Dedifferentiated amniotic fluid mesenchymal stem cell (primary cell): ENCODE measurements at regions not wholly inside any gene's neighbourhood (a gene's known extent, or its start where the extent isn't known, plus 50 kb on each side); places are given as distances from the start of the nearest gene placed in this dataset.
A peak's percentile ranks its signal among the peaks of the same experiment; 100 is the strongest.
"Not testable (repeated sequence)": the region's sequence is repeated elsewhere in the genome, so short reads cannot be mapped to it uniquely, and the experiment has no call there.

Source experiments
- DNase-seq: peaks from one replicate; pipeline ENCODE4 v3.0.0-alpha.2; 2016; ENCODE audit errors: extremely low spot score

DNA sequence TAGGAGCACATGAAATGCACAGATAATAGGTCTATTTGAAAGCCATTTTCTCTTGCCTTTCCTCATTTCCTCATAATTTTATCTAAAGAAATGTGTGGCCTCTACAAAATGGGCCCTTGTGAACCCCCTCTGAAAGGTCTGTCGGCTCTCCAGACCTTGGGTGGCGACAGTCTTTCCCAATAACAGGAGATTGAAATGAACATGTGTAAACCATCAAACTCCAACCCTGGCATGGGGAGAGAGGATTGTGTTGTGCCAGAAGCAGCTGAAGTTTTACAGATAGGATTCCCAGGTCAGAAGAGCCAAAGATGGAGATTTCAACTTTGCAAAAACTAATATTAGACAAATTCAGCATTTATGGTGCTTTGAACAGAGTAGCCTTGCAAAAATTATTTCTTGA lies 277.1 kb upstream of the ECI2 start:
- DNase-seq = no peak

DNA sequence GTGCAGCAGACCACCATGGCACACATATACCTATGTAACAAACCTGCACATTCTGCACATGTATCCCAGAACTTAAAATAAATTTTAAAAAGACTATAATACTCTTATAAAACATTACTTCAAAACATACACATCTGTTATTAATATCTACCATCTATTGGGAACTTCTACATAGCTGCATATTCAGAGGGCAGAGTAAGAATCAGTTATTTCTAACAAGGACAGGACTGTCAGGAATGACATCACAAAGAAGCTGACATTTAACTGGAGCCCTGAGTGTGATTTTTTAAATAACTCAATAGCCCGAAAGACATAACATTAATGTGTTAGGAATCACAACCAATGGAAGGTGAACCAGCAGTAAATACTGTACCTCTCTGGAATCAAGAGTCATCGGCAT lies 276.7 kb upstream of the ECI2 start:
- no peak for DNase-seq

DNA sequence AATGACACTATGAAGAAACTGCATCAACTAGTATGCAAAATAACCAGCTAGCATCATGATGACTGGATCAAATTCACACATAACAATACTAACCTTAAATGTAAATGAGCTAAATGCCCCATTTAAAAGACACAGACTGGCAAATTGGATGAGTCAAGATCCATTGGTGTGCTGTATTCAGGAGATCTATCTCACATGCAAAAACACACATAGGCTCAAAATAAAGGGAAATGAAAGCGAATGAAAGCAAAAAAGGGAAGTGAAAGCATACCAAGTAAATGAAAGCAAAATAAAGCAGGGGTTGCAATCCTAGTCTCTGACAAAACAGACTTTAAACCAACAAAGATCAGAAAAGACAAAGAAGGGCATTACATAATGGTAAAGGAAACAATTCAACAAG lies 272.3 kb upstream of the ECI2 start:
- not testable (repeated sequence) for DNase-seq

DNA sequence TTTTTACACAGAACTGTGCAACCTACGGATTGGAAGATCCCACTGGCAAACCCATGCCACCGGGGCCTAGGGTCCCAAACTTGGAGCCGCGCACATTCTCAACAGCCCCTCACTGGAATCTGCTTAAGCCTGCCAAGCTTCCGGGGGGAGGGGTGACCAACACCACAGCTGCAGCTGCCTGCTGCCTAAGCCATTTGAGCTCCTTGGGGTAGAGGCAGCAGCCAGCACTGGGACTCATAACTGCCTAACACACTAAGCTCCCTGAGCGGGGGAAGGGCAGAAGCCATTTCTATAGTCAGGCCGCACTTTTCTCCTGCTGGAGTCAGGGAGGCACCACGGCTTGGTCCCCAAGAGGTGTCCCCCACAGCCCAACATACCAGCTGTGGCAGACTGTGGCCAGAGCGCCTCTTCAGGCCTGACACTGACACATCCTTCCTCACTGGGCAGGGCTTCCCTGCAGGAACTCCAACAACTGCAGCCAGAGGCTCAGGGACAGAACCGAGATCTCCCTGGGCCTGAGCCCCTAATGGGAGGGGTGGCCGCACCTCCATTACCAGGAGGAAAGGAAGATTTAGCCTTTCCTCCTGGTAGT lies 270.3 kb upstream of the ECI2 start:
- DNase-seq = no peak

DNA sequence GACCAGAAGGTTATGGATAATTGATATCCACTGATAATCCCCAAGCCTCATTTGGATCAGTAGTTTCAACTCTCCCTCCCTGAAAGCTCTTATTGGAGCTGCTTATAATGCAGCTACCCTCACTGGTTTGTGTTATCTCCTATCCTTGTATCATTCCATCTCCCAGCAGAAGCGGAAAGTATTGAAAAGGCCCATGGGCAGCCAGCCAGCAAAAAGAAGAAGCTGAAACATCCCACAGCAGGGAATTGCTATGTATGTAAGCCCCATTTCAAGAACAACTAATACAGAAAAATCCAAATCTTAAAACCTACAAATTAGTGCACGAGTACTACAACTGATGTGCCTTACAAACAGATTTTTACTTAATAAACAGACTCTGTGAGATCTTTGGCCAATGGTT lies 269.0 kb upstream of the ECI2 start:
- DNase-seq = no peak

DNA sequence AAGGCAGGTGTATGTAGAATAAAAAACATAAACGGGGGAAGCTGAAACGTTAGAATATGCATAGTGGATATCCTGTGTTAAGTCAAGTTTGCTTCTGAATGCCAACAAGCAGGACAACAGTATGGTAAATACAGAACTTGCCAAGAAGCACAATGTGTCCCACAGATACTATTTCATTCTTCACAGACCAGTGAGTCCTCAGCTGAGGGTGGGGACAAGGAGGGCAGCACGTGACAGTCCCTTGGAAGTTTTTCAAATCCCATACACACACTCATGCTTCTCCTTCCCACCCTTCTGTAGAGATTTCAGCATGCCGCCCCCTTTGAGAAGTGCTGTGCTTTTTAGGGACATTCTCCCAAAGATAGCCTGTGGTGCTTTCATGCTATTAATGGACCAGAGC lies 268.5 kb upstream of the ECI2 start:
- no peak for DNase-seq

DNA sequence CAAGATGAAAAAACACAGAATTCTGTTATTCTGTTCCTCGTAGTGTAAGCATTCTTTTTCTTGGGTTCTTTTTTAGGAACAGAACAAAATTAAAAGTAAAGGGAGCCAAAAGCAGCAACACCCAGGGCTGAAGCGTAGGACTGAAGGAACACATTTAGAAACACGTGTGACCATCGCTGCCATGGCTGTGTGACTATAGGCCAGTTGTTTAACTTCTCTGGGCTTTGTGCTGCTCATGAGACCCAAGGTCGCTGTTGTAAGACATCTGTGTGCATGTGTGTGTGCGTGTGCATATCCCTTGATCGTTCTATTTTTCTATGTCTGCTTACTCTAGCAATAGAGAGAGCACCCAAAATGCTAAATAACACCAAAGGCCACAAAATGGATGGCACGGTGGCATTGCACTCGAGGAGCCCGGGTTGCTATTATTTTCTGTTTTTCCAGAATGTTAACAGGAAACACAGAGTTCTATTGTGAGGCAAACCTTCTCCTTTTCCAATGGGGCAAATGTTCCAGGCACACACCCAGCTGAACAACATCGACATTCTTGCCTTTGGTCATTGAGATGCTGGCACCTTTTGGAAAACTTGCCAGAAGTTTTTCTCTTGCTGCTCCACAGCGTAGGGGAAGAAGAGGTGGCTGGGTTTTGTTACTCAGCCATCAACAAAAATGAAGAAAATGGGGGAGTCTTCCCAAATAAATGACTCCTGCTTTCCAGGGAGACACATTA lies 267.8 kb upstream of the ECI2 start:
- DNase-seq = no peak

DNA sequence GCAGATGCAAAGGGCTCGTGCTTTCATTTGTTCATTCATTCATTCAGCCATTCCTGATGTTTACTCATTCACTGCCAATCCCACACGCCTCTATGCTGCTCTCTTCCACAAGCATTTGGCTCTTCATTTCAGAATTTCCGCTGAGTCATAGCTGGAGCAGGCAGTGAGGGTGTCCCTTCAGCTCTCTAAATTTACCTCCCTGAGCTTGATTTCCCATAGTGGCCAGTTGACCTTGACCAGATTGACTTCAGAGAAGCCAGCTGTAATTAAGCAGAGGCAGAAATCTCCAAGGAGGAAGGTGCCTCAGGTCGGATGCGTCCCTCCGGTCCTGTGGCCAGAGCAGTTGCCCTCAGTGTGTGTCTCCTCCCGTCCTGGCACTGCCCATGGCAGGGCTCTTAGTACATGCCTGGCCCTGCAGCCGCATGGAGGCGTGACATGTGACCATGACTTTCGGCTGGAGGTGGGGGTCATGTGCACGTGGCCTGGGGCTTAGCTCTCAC lies 267.2 kb upstream of the ECI2 start:
- peak; percentile 79 for DNase-seq

DNA sequence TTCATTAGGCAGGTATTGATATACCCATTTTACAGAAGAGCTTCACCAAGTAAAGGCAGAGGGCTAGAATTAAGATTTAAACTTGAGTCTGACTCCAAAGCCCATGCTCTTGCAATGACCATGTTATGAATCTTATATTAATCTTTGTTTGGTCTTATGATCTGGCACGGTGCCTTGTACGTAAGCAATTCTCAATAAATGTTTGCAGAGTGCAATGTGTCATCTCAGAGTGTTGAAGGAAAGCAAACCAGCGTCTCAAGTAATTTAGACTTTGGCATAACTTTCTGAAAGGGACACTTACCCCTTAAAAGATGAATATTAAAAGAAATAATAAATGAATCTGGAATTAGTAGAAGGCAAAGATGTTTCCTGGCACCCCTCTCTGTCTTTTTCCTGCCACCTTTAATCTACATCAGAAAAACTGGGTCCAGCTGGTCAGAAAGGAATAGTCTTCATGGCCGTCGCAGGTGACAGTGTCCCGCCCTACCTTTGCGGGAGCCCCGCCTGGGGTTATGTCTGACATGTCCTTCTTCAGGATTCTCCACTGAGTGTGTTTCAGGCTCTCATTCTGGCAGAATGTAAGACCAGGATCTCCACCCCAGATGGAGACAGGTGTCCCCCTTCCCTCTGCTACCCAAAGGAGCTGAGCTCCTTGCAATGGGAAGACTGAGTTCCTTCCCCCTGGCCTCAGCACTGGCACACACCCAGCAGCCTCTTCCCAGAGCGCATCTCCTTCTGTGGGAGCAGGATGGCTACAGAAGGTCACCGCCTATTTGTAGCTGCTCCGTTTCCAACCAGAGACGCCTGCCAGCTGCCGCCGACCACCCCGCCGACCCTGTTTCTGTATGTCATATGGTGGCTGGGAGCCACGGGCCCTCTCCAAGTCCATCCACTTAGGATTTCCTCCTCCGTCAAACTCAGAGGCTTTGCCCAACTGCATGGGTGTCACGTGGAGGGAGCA lies 266.3 kb upstream of the ECI2 start:
- DNase-seq = no peak

DNA sequence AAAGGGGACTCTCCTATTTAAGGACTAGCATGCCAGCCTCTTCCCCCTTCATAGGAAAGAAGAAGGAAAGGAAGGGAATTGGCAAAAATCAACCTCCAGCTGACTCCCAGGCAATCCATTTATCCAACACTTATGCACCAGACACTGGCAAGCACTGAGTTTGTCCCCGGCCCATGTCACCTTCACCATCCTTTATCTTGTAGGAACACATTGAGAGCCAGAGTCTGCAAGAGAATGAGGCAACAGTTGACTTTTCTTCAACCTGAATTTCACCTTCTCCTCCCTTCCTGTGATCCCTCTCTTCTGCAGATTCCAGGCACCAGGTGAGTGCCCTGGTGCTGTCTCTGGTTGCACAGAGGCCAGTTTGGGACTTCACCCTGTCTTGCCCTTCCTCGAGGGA lies 264.3 kb upstream of the ECI2 start:
- DNase-seq = no peak

DNA sequence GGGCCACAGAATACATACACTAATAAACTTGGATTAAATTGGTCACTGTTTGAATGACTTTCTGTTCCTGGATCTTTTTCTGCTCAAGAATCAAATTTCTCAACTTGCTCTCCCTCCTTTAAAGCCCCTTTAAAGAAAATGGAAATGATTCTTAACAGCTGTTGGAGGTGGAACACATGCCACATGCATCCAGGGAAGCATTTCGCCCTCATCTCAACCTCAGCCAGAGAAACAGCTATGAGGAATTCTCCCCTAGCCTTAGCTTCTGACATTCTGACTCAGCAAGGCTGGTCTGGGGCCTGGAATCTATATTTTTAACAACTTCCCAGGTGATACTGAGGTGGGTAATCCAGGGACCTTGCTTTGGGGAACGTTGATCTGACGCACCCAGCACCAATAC lies 263.4 kb upstream of the ECI2 start:
- no peak for DNase-seq

DNA sequence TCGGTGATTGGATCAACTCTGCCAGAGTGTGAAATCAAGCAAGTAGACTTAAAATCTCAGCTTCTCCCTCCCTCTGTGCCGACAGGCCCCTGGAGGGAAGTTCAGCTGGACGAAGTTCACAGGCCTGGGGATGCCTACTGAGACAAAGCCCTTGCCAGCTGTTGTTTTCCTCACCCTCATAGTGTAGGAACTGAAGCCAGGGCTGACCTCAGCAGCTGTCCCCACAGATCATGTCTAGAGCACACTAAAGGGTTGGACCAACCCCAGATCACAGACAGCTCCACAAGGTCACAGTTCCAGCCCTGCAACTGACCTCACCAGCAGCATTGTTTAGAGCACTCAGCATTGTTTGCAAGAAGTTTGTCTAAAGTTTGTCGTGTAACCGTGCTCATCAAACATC lies 261.9 kb upstream of the ECI2 start:
- no peak for DNase-seq

DNA sequence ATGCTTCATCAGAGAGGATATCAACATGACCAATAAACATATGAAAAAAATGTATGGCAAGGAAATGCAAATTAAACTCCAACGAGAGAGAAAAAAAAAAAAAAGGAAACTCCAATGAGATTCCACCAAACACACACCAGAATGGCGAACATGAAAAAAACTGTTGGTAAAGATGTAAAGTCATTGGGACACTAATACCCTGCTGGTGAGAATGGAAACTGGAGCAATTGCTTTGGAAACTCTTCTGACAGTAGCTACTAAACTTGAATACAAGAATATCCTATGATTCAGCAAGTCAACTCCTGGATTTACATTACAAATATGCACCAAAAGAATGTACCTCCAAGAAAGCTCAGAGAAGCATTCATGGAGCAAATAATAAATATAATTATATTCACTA lies 260.7 kb upstream of the ECI2 start:
- no peak for DNase-seq

DNA sequence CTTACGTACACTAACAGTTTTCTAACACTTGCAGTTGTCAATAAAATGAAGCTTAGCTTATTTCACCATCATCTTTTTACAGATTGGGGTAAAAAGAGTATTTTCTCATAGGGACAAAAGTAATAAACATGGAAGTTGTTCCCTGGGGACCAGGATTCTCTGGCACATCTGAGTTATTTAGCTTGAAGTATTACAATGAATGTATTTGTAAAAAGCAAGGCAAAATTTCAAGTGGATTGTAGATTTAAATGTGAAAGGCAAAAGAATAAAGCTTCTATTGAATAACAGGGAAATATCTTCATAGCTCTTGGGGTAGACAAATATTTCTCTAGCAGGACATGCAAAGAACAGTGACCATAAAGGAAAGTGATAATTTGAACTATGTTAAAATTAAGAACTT lies 260.0 kb upstream of the ECI2 start:
- no peak for DNase-seq

DNA sequence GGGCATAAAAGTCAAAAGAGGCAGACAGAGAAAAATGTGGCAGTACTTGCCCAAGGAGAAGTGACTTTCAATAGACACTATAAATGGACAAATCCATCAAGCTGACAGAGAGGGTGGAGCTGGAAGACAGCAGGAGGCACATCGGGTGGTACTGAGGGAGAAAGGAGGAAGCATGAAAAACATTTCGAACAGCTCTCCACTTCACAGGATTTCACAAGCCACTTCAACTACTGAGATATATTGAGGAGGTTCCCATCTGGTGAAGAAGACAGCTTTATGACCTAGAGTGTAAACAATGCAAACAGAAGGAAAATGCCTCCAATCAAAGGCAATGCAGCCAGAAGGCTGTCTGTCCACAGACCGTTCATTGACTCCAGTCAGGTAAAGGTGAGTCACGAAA lies 259.4 kb upstream of the ECI2 start:
- no peak for DNase-seq

DNA sequence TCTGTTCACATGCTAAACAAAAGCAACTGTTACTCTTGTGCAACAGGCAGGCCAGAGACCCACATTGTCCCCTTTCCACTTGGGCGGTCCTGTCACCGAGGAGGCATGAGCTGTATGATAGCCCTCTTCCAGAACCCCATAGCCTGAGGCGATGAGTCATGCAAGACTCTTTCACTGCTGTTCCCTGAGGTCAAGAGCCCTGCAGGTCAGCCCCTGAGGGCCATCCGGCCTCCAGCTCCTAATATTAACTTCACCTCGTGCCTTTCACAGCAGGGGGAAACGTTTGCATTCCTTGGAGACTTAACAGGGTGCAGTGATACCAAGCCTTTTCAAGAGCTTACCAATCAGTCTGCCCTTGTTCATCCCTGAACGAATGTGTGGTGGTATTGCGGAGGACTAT lies 253.3 kb upstream of the ECI2 start:
- no peak for DNase-seq

DNA sequence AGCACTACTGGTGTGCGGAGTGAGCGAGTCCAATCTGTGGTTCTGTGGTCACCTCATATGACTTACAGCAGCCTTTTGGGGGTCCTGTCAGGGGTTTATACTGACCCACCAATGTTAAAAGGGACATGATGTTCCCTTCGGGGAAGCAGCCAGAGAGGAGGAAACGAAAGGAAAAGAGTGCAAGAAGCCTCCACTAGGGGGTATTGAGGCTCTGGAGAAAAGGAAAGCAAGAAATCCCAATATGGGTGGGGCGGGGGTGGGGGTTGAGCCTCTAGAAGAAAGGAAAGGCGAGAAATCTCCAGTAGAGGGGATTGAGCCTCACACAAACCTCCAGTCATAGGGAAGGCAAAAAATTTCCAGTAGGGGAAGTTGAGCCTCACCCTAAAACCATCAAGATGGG lies 249.3 kb upstream of the ECI2 start:
- no peak for DNase-seq

DNA sequence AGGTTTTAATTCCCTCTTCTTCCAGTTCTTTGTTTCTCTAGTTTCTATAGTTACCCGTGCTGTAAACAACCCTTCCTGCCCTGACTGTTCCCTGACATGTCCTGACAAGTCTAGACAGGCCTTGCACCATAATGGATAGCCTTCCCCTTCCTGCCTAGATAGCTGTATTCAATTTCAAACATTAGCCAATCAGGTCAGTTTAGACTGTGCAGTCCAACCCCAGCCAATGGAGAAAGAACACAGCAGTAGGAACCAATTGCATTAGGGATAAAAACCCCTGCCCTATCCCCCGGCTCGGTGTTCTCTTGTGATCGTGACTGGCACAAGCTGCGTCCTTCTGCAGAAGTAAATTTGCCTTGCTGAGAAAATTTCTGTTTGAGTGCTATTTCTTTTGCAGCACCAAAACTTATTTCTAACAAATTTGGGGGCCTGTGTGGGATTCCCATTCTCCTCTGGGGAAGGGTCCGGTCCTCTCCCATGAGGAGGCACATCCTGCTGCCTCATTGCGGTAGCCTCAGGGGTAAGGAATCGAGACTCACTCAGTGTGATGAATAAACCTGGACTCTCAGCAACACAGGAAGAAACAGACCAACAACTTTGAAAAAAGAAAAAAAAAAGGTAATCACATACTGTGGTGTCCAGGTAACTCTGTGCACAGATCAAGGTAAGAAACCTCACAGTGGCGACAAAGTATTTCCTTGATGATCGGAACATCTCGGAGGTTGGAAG lies 248.7 kb upstream of the ECI2 start:
- DNase-seq = no peak

DNA sequence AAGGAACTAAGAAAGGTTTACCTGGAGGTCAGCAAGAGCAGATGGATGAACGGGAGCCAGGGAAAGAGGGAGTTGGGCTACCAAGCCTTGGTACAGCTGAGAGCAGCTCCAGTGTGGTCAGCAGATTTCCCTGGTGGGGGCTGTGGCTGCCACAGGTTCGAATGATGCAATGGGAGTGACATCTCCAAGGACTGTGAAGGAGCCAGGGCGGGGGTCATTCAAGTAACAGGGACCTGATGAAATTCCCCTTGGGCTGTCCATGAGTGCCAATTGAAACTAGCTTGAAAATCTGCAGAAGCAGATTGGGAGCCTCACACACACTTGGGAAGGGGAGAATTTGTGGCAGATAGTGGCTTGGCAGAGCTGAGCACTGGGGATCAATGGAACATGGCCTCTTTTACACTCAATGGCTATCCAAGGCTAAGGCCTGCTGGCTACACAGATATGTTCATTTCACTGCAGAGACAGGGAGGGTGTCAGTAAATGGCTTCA lies 247.0 kb upstream of the ECI2 start:
- peak; percentile 32 for DNase-seq

DNA sequence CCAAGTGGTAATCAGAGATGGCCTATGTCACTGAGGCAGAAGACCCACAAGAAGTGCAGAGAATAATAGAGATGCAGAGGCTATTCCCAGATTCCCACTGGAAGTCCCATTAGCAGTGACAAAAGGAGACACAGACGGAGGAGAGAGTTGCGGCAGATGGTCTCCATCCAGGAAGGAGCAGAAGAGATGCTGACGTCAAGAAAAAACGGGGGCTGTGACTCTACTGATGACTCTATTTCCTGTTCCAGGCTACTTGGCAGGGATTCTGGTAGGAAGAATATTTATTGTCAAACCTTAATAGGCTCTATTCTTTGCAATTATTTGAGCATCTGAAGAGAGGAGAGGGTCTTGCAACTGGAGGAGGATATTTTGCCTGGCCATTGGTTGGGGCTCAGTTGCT lies 246.0 kb upstream of the ECI2 start:
- no peak for DNase-seq

DNA sequence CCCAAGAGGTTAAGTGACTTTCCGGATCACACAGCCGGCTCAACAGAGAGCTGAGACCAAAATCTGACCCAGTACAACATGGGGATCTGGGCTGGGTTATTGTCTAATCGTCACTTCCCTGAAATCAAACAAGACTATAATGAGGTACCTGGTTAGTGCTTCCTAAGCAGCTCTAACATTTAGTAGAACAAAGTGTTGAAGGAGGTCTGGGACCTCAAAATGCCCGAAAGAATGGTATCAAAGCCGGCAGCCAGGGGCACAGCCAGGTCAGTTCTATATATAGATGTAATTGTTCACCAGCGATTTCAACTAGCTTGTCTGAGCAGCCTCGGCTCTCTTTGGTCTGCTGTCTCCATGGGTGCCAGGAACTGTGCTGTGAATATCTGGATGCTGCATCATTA lies 245.5 kb upstream of the ECI2 start:
- DNase-seq = no peak

DNA sequence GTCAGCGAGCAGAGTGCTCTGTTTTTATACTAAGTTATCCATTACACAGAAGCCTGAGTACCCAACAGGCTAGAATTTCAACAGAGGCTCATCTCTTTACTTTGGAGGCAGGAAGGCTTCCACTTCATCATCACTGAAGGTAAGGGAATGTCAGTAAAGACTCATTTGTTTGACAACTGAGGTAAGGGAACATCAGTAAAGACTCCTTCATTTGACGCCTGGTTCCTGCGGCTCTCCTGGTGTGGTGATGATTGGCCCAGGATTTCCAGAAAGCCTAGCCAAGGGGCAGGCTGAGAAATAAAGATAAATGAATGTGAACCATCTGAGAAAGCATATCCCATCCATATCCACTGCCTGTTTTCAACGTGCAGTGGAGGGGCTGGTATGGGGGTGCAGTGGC lies 244.6 kb upstream of the ECI2 start:
- no peak for DNase-seq
